ENCODE measurements at regions not wholly inside any gene's neighbourhood (a gene's known extent, or its start where the extent isn't known, plus 50 kb on each side); places are given as distances from the start of the nearest gene placed in this dataset.

GRCh38 chr7:3135626-3136025 lies 92.0 kb upstream of the CARD11 start:
- no peak overlapping the region for H3K27ac ChIP-seq
- 64 to 75% (median 71%) methylated on average over 6 of the region's 6 CpGs for WGBS, 4 donors
- H3K27me3 ChIP-seq = peaks cover 0 to 14% (median 0%) of the 10 kb centered on the region in 9 donors
- DNase-seq = no peak
- no peaks in the 10 kb centered on the region for H3K36me3 ChIP-seq
- H3K9me3 ChIP-seq = peaks cover 0 to 12% (median 0%) of the 10 kb centered on the region in 12 donors
- intact Hi-C loops (cut with DNase I) = loop anchor here in 1 of 10 donors (5.0 kb wide), 1 partner anchor 48 kb away; no protein-coding TSS in a partner anchor
- no peak overlapping the region for H3K4me3 ChIP-seq
- no peaks in the 10 kb centered on the region for H3K4me1 ChIP-seq
- ATAC-seq = no peak
- TF ChIP-seq CTCF (IDR thresholded peaks at IDR 0.05) = no peak
- TF ChIP-seq POLR2A (IDR thresholded peaks at IDR 0.05) = no peak

DNA sequence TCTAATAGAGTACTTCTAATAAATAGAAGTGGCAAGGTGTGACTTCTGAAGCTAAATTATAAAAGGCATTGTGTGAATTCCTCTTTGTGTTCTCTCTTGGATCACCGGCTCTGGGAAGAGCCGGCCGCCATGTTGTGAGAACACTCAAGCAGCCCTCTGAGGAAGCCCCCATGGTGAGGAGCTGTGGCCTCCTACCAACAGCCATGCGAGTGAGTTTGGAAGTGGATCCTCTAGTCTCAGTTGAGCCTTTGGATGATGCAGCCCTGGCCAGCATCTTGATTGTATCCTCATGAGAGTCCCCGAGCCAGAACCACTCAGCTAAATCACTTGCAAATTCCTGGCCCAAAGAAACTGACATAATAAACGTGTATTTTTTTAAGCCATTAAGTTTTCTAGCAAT lies 94.5 kb upstream of the CARD11 start:
- TF ChIP-seq CTCF (IDR thresholded peaks at IDR 0.05) (no peak), POLR2A (IDR thresholded peaks at IDR 0.05) (no peak)
- WGBS, 4 donors = 89 to 95% (median 92%) methylated on average over 6 of the region's 6 CpGs
- H3K27me3 ChIP-seq = peaks cover 0 to 14% (median 0%) of the 10 kb centered on the region in 9 donors
- ATAC-seq (no peak), DNase-seq (no peak)
- no peak overlapping the region for H3K4me3 ChIP-seq
- H3K9me3 ChIP-seq = peaks cover 0 to 7% (median 0%) of the 10 kb centered on the region in 12 donors
- H3K4me1 ChIP-seq = no peaks in the 10 kb centered on the region
- intact Hi-C loops (cut with DNase I) = loop anchor here in 1 of 10 donors (5.0 kb wide), 1 partner anchor 51 kb away; no protein-coding TSS in a partner anchor
- H3K36me3 ChIP-seq = no peaks in the 10 kb centered on the region
- no peak overlapping the region for H3K27ac ChIP-seq

DNA sequence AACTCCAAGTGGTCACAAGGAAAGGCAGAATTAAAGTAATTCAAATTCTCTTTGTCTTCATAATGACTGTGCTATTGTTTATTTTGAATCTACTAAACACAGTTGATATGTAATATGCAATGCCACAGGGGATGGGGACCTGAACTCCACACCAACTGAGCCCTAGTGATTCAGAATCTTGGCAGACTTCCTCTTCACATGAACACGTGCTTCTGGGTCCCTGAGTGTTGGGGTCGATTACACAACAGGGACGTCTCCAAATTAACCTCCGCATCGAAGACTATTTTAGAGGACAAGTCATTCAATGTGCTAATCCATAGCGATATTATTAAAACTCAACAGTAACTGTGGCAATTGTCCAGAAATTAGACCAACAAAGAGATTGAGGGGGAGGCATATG lies 95.3 kb upstream of the CARD11 start:
- H3K36me3 ChIP-seq = no peaks in the 10 kb centered on the region
- intact Hi-C loops (cut with DNase I) = loop anchor here in 1 of 10 donors (5.0 kb wide), 1 partner anchor 52 kb away; no protein-coding TSS in a partner anchor
- TF ChIP-seq POLR2A (IDR thresholded peaks at IDR 0.05) (no peak), CTCF (IDR thresholded peaks at IDR 0.05) (no peak)
- ATAC-seq (no peak), DNase-seq (no peak)
- WGBS, 4 donors = 59 to 65% (median 62%) methylated on average over 6 of the region's 6 CpGs
- peaks cover 0 to 14% (median 0%) of the 10 kb centered on the region in 9 donors for H3K27me3 ChIP-seq
- peaks cover 0 to 2% (median 0%) of the 10 kb centered on the region in 12 donors for H3K4me1 ChIP-seq
- H3K4me3 ChIP-seq = no peak overlapping the region
- H3K9me3 ChIP-seq = peaks cover 0 to 7% (median 0%) of the 10 kb centered on the region in 12 donors
- no peak overlapping the region for H3K27ac ChIP-seq

DNA sequence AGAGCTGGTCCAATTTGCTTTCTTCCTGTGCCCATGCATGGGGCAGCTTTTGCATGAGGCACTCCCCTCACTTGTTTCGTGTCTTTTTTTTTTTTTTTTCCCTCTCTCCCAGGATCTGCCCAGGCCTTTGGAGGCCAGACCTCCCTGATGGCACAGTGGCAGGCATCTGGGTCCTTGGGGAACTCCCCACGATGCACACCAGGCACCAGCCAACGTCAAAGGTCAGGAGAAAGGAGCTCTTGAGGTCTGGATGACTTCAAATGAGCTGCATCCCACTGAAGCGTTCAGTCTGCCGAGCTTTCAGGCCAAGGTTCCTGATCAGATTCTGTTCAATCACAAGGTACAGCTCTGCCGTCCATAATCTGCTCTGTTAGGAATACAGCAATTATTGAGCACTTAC lies 97.2 kb upstream of the CARD11 start:
- H3K27me3 ChIP-seq = peaks cover 0 to 14% (median 0%) of the 10 kb centered on the region in 9 donors
- H3K27ac ChIP-seq = no peak overlapping the region
- DNase-seq = no peak
- WGBS, 4 donors = 55 to 79% (median 60%) methylated on average over 6 of the region's 6 CpGs
- H3K36me3 ChIP-seq = no peaks in the 10 kb centered on the region
- peaks cover 0 to 7% (median 0%) of the 10 kb centered on the region in 12 donors for H3K9me3 ChIP-seq
- peaks cover 0 to 8% (median 0%) of the 10 kb centered on the region in 12 donors for H3K4me1 ChIP-seq
- intact Hi-C loops (cut with DNase I) = no loop called here
- H3K4me3 ChIP-seq = no peak overlapping the region
- TF ChIP-seq CTCF (IDR thresholded peaks at IDR 0.05) (no peak), POLR2A (IDR thresholded peaks at IDR 0.05) (no peak)
- ATAC-seq = no peak
